ENCODE measurements at regions not wholly inside any gene's neighbourhood (a gene's known extent, or its start where the extent isn't known, plus 50 kb on each side); places are given as distances from the start of the nearest gene placed in this dataset.

GRCh38 chr7:52382731-52383130 is 652.7 kb upstream of the POM121L12 start:
- H3F3A ChIP-seq (ENCODE audit: insufficient read depth): no peaks in the 10 kb centered on the region
- TF ChIP-seq, protein P1, sequence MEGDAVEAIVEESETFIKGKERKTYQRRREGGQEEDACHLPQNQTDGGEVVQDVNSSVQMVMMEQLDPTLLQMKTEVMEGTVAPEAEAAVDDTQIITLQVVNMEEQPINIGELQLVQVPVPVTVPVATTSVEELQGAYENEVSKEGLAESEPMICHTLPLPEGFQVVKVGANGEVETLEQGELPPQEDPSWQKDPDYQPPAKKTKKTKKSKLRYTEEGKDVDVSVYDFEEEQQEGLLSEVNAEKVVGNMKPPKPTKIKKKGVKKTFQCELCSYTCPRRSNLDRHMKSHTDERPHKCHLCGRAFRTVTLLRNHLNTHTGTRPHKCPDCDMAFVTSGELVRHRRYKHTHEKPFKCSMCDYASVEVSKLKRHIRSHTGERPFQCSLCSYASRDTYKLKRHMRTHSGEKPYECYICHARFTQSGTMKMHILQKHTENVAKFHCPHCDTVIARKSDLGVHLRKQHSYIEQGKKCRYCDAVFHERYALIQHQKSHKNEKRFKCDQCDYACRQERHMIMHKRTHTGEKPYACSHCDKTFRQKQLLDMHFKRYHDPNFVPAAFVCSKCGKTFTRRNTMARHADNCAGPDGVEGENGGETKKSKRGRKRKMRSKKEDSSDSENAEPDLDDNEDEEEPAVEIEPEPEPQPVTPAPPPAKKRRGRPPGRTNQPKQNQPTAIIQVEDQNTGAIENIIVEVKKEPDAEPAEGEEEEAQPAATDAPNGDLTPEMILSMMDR (IDR thresholded peaks at IDR 0.05; ENCODE audit: insufficient read depth, low read length, poor library complexity, severe bottlenecking): no peak
- no peaks in the 10 kb centered on the region for H3K79me2 ChIP-seq (ENCODE audit: insufficient read depth, low read length)
- H3K36me3 ChIP-seq (ENCODE audit: low read length): no peaks in the 10 kb centered on the region
- H2AFZ ChIP-seq (ENCODE audit: low read depth, low read length, severe bottlenecking): no peak overlapping the region
- no peak overlapping the region for H3K27ac ChIP-seq (ENCODE audit: low read depth, low read length)
- no peak overlapping the region for H3K4me3 ChIP-seq (ENCODE audit: insufficient read depth, low read length, poor library complexity, severe bottlenecking)
- H3K4me2 ChIP-seq (ENCODE audit: low read depth, low read length, poor library complexity, severe bottlenecking): no peak overlapping the region
- H3K9me3 ChIP-seq (ENCODE audit: insufficient read depth, low read length): peaks cover 13% of the 10 kb centered on the region; the same call in 1 of the 2 replicates
- no peaks in the 10 kb centered on the region for H4K20me1 ChIP-seq (ENCODE audit: low read depth, low read length)
- no peaks in the 10 kb centered on the region for H3K27me3 ChIP-seq (ENCODE audit: low read length)
- no peak overlapping the region for H3K9ac ChIP-seq (ENCODE audit: low read length)
- no peaks in the 10 kb centered on the region for H3K9me2 ChIP-seq (replicated peaks; ENCODE audit: insufficient read depth, low read length)

- no peaks in the 10 kb centered on the region for H3K79me2 ChIP-seq (ENCODE audit: insufficient read depth, low read length)
- no peak overlapping the region for H3K27ac ChIP-seq (ENCODE audit: low read depth, low read length)
- no peak overlapping the region for H3K9ac ChIP-seq (ENCODE audit: low read length)
- H3K4me2 ChIP-seq (ENCODE audit: low read depth, low read length, poor library complexity, severe bottlenecking): no peak overlapping the region
- H3K9me2 ChIP-seq (replicated peaks; ENCODE audit: insufficient read depth, low read length): no peaks in the 10 kb centered on the region
- H3K9me3 ChIP-seq (ENCODE audit: insufficient read depth, low read length): no peaks in the 10 kb centered on the region; the same call in 1 of the 2 replicates
- 0 out of 2 replicates have a peak, but pooled peaks cover 3% of the 10 kb centered on the region for H3K27me3 ChIP-seq (ENCODE audit: low read length)
- no peaks in the 10 kb centered on the region for H4K20me1 ChIP-seq (ENCODE audit: low read depth, low read length)
- H3K36me3 ChIP-seq (ENCODE audit: low read length): no peaks in the 10 kb centered on the region
- no peak overlapping the region for H3K4me3 ChIP-seq (ENCODE audit: insufficient read depth, low read length, poor library complexity, severe bottlenecking)
- no peak for TF ChIP-seq EZH2phosphoT487 (conservative IDR thresholded peaks at IDR 0.05; ENCODE audit: low read length)
- TF ChIP-seq, protein P1 (IDR thresholded peaks at IDR 0.05; ENCODE audit: insufficient read depth, low read length, poor library complexity, severe bottlenecking): no peak
- no peak overlapping the region for H2AFZ ChIP-seq (ENCODE audit: low read depth, low read length, severe bottlenecking)
- H3F3A ChIP-seq (ENCODE audit: insufficient read depth): no peaks in the 10 kb centered on the region
These were observed 665.5 kb upstream of the POM121L12 start for GRCh38 chr7:52369922-52370321.

GRCh38 chr7:52365349-52365748 is 670.1 kb upstream of the POM121L12 start:
- Histone ChIP-seq H3F3A (ENCODE audit: insufficient read depth) (no peaks in the 10 kb centered on the region), H2AFZ (ENCODE audit: low read depth, low read length, severe bottlenecking) (no peak overlapping the region), H3K9me3 (ENCODE audit: insufficient read depth, low read length) (no peaks in the 10 kb centered on the region), H3K4me2 (ENCODE audit: low read depth, low read length, poor library complexity, severe bottlenecking) (no peak overlapping the region), H3K27ac (ENCODE audit: low read depth, low read length) (no peak overlapping the region), H3K9ac (ENCODE audit: low read length) (no peak overlapping the region), H3K79me2 (ENCODE audit: insufficient read depth, low read length) (no peaks in the 10 kb centered on the region), H4K20me1 (ENCODE audit: low read depth, low read length) (no peaks in the 10 kb centered on the region), H3K4me3 (ENCODE audit: insufficient read depth, low read length, poor library complexity, severe bottlenecking) (no peak overlapping the region), H3K27me3 (ENCODE audit: low read length) (0 out of 2 replicates have a peak, but pooled peaks cover 3% of the 10 kb centered on the region), H3K9me2 (replicated peaks; ENCODE audit: insufficient read depth, low read length) (no peaks in the 10 kb centered on the region), H3K36me3 (ENCODE audit: low read length) (no peaks in the 10 kb centered on the region)
- TF ChIP-seq, protein P1 (IDR thresholded peaks at IDR 0.05; ENCODE audit: insufficient read depth, low read length, poor library complexity, severe bottlenecking): no peak
- no peak for TF ChIP-seq EZH2phosphoT487 (conservative IDR thresholded peaks at IDR 0.05; ENCODE audit: low read length)
